GM23248 (cell line): ENCODE measurements at regions not wholly inside any gene's neighbourhood (a gene's known extent, or its start where the extent isn't known, plus 50 kb on each side); places are given as distances from the start of the nearest gene placed in this dataset.
"Not testable (repeated sequence)": the region's sequence is repeated elsewhere in the genome, so short reads cannot be mapped to it uniquely, and the experiment has no call there.

ENCODE experiments used
- DNase-seq: peaks from one replicate; pipeline ENCODE4 v3.0.0-alpha.2; 2015
- H2AFZ ChIP-seq: fragments of 200-600 bp; sonication (generic); 2 replicates; pipeline ENCODE4 v1.6.1; 2016; ENCODE audit warnings: antibody characterized with exemption
- H3F3A ChIP-seq: fragments of 200-600 bp; sonication (generic); 2 replicates; pipeline ENCODE4 v1.6.1; 2016; ENCODE audit warnings: mild to moderate bottlenecking, antibody characterized with exemption, mixed run types; ENCODE audit not compliant: insufficient read depth
- H3K27ac ChIP-seq: fragments of 200-600 bp; sonication (generic); 2 replicates; pipeline ENCODE4 v1.5.1; 2016; ENCODE audit warnings: mild to moderate bottlenecking
- H3K27me3 ChIP-seq: fragments of 200-600 bp; sonication (generic); replicated peaks from 2 replicates; pipeline ENCODE4 v1.6.1; 2016; ENCODE audit warnings: mild to moderate bottlenecking; ENCODE audit not compliant: insufficient read depth
- H3K36me3 ChIP-seq: fragments of 200-600 bp; sonication (generic); 2 replicates; pipeline ENCODE4 v1.6.1; 2016; ENCODE audit warnings: low read depth, mild to moderate bottlenecking
- H3K4me1 ChIP-seq: fragments of 200-600 bp; sonication (generic); 2 replicates; pipeline ENCODE4 v1.6.1; 2016; ENCODE audit warnings: mild to moderate bottlenecking; ENCODE audit not compliant: insufficient read depth
- H3K4me2 ChIP-seq: fragments of 200-600 bp; sonication (generic); one replicate; pipeline ENCODE4 v1.6.1; 2016; ENCODE audit warnings: mild to moderate bottlenecking; ENCODE audit not compliant: unreplicated experiment
- H3K4me3 ChIP-seq: fragments of 200-600 bp; sonication (generic); 2 replicates; pipeline ENCODE4 v1.5.1; 2016; ENCODE audit warnings: mild to moderate bottlenecking
- H3K79me2 ChIP-seq: fragments of 200-600 bp; sonication (generic); 2 replicates; pipeline ENCODE4 v1.6.1; 2016; ENCODE audit warnings: mild to moderate bottlenecking; ENCODE audit not compliant: insufficient read depth
- H3K9ac ChIP-seq: fragments of 200-600 bp; sonication (generic); 2 replicates; pipeline ENCODE4 v1.6.1; 2016; ENCODE audit warnings: mild to moderate bottlenecking
- H3K9me2 ChIP-seq: fragments of 200-600 bp; sonication (generic); 2 replicates; pipeline ENCODE4 v1.6.1; 2016; ENCODE audit warnings: mixed run types, mild to moderate bottlenecking, moderate library complexity; ENCODE audit not compliant: insufficient read depth
- H3K9me3 ChIP-seq: fragments of 200-600 bp; sonication (generic); one replicate; pipeline ENCODE4 v1.6.1; 2017; ENCODE audit warnings: low read depth
- H4K20me1 ChIP-seq: fragments of 200-600 bp; sonication (generic); 2 replicates; pipeline ENCODE4 v1.6.0; 2016; ENCODE audit not compliant: insufficient read depth
- EZH2 ChIP-seq: fragments of 200-600 bp; sonication (generic); IDR thresholded peaks from 2 replicates; pipeline ENCODE4 v1.6.1; 2018; ENCODE audit warnings: antibody characterized with exemption, mild to moderate bottlenecking; ENCODE audit not compliant: insufficient read depth, poor library complexity, severe bottlenecking
- EZH2phosphoT487 ChIP-seq: fragments of 200-600 bp; sonication (generic); IDR thresholded peaks from 2 replicates; pipeline ENCODE4 v1.6.1; 2018; ENCODE audit warnings: antibody characterized with exemption, moderate library complexity, mild to moderate bottlenecking, low read depth; ENCODE audit not compliant: insufficient read depth
- WGBS, 2 experiments: methylation state at CpG; one replicate each; pipeline ENCODE4 v1.1.6; 2015 to 2017; ENCODE audit warnings: low lambda C conversion rate in 2 of 2, low coverage in 1 of 2; ENCODE audit errors: missing lambda C conversion rate in 2 of 2; 5-methylcytosine and 5-hydroxymethylcytosine counted together
- in situ Hi-C: fragments of 300-500 bp; cut with MboI; formaldehyde crosslinking; loops from 2 replicates; pipeline ENCODE4 v1.15.0; 2020

GRCh38 chr5:103860327-103860726, 297.7 kb upstream of the NUDT12 start:
- Histone ChIP-seq H3K4me2 (no peak overlapping the region), H3K9me2 (no peaks in the 10 kb centered on the region), H3K36me3 (no peaks in the 10 kb centered on the region), H3K27me3 (no peaks in the 10 kb centered on the region), H3F3A (no peaks in the 10 kb centered on the region), H3K79me2 (no peaks in the 10 kb centered on the region), H3K4me3 (no peak overlapping the region), H3K9me3 (no peaks in the 10 kb centered on the region), H2AFZ (no peak overlapping the region), H3K9ac (no peak overlapping the region), H3K4me1 (no peaks in the 10 kb centered on the region), H3K27ac (no peak overlapping the region), H4K20me1 (no peaks in the 10 kb centered on the region)
- in situ Hi-C loops: no loop called here
- no peak for TF ChIP-seq EZH2
- no peak for TF ChIP-seq EZH2phosphoT487
- 1 to 5% methylated on average over 3 of the region's 3 CpGs for WGBS, 2 experiments
- DNase-seq: no peak

GRCh38 chr5:103858367-103858766, 295.8 kb upstream of the NUDT12 start:
- H3K4me3 ChIP-seq, H3F3A ChIP-seq, H3K9ac ChIP-seq, H3K79me2 ChIP-seq, DNase-seq, H3K9me3 ChIP-seq, H3K36me3 ChIP-seq, H3K4me2 ChIP-seq, H3K9me2 ChIP-seq, H3K27ac ChIP-seq, in situ Hi-C loops, H4K20me1 ChIP-seq, H2AFZ ChIP-seq, H3K4me1 ChIP-seq, H3K27me3 ChIP-seq: not testable (repeated sequence)
- 15 to 24% methylated on average over 3 of the region's 3 CpGs for WGBS, 2 experiments

DNA sequence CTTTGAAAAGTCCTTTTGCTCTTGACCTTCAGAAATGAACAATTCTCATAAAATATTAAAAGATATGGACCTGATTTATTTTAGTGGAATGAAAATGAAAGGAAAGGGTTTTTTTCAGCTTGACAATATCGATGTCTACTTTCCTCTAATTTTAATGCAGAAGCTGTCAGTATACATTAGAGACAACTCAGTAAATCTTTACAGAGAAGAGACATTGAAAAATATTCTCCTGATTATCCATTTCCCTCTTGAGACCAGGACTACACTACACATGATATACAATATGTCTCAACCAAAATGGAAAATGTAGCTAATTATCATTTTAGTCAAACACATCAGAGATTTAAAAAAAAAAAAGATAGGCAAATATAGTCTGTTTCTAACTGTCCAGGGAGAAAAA, 288.5 kb upstream of the NUDT12 start:
- Histone ChIP-seq H3K4me3 (no peak overlapping the region), H3K9me3 (no peaks in the 10 kb centered on the region), H2AFZ (no peak overlapping the region), H3K36me3 (no peaks in the 10 kb centered on the region), H3K9me2 (no peaks in the 10 kb centered on the region), H3K79me2 (no peaks in the 10 kb centered on the region), H3K27ac (no peak overlapping the region), H3K4me2 (no peak overlapping the region), H3K4me1 (no peaks in the 10 kb centered on the region), H4K20me1 (no peaks in the 10 kb centered on the region), H3F3A (no peaks in the 10 kb centered on the region), H3K9ac (no peak overlapping the region), H3K27me3 (no peaks in the 10 kb centered on the region)
- in situ Hi-C loops: no loop called here
- 10 to 27% methylated on average over 1 of the region's 1 CpG for WGBS, 2 experiments
- DNase-seq: no peak
- no peak for TF ChIP-seq EZH2phosphoT487
- TF ChIP-seq EZH2: no peak

DNA sequence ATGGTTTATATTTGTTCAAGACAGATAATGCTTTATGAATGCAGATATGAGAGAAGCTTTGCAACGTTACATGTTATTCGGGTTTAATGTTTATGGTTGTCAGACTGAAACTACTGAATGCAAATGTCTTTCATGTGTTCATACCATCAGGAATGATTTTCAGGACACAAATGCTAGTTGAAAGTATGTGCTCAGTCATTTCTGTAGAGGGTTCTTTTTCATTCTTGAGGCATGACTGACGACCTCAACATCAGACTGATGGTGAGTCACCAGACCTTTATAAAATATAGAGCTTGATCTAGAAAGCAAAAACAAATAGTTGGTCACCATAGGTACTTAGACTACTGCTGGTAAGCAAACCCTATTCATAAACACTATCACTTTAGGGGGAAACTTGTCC, 287.3 kb upstream of the NUDT12 start:
- Histone ChIP-seq H3K9ac (no peak overlapping the region), H3K4me3 (no peak overlapping the region), H3K27me3 (no peaks in the 10 kb centered on the region), H3K36me3 (no peaks in the 10 kb centered on the region), H4K20me1 (no peaks in the 10 kb centered on the region), H3K4me1 (no peaks in the 10 kb centered on the region), H3F3A (no peaks in the 10 kb centered on the region), H3K9me3 (no peaks in the 10 kb centered on the region), H3K79me2 (no peaks in the 10 kb centered on the region), H3K27ac (no peak overlapping the region), H2AFZ (no peak overlapping the region), H3K4me2 (no peak overlapping the region), H3K9me2 (no peaks in the 10 kb centered on the region)
- no peak for TF ChIP-seq EZH2phosphoT487
- TF ChIP-seq EZH2: no peak
- in situ Hi-C loops: no loop called here
- DNase-seq: peak; percentile 25
- WGBS, 2 experiments: 8 to 14% methylated on average over 3 of the region's 3 CpGs

DNA sequence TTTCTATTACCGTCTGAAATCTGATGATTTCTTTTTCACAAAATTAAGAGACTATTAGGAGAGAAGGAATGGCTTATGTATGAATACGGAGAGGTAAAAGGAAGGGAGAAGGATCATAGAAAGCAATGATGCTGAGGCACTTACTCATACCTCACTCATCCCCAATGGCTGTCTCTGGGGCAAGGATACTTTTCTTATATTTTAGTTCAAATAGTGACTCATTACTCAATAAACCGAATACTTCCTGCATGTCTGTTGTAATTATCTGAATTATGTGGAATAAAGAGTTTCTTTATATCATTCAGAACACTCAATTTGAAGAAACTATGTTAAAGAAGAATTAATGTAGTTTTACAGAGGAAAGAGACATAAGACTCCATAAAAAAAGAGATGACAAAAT, 284.5 kb upstream of the NUDT12 start:
- H3K27ac ChIP-seq: no peak overlapping the region
- no peaks in the 10 kb centered on the region for H3K36me3 ChIP-seq
- WGBS, 2 experiments: 16 to 26% methylated on average over 3 of the region's 3 CpGs
- no peak overlapping the region for H3K4me3 ChIP-seq
- no peaks in the 10 kb centered on the region for H3F3A ChIP-seq
- H3K4me2 ChIP-seq: no peak overlapping the region
- no peak overlapping the region for H3K9ac ChIP-seq
- no peaks in the 10 kb centered on the region for H3K4me1 ChIP-seq
- no peaks in the 10 kb centered on the region for H3K27me3 ChIP-seq
- no peak overlapping the region for H2AFZ ChIP-seq
- TF ChIP-seq EZH2: no peak
- TF ChIP-seq EZH2phosphoT487: no peak
- no peaks in the 10 kb centered on the region for H3K9me2 ChIP-seq
- no peaks in the 10 kb centered on the region for H4K20me1 ChIP-seq
- no peaks in the 10 kb centered on the region for H3K79me2 ChIP-seq
- in situ Hi-C loops: no loop called here
- DNase-seq: no peak
- H3K9me3 ChIP-seq: no peaks in the 10 kb centered on the region
